H1 (cell line): ENCODE measurements at regions not wholly inside any gene's neighbourhood (a gene's known extent, or its start where the extent isn't known, plus 50 kb on each side); places are given as distances from the start of the nearest gene placed in this dataset.

Source experiments
- CTBP2 ChIP-seq: IDR thresholded peaks from 2 replicates; pipeline ENCODE4 v1.7.0; 2011; ENCODE audit warnings: borderline replicate concordance, mild to moderate bottlenecking, moderate library complexity, mixed read lengths, low read length; ENCODE audit not compliant: insufficient read depth, insufficient read length
- SAP30 ChIP-seq: fragments of 300-600 bp; sonication (generic); IDR thresholded peaks from 2 replicates; pipeline ENCODE4 v1.7.1; 2012; ENCODE audit warnings: low read length, moderate library complexity, mild to moderate bottlenecking, inconsistent platforms; ENCODE audit not compliant: insufficient read depth, insufficient replicate concordance

DNA sequence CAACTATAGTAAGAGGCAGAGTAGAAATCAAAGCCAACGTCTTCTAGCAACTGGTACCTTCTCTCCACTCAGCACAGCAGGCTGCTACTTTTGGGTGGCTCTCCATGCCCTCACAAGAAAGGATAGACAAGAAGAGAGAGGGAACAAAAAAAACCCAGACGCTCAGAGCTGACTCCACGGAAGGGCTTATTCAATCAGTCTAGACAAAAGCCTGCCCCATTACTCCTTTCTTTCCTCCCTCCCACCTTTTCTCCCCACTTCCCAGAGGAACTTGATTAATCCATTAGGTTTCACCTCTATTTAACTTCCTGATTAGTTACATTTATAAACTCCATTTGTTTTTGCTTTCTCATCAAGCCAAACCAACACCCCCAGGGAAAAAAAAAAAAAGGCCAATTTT, 71.1 kb upstream of the CCDC60 start (continued):
- no peak for TF ChIP-seq CTBP2
- TF ChIP-seq SAP30, result no peak
